ENCODE measurements at regions not wholly inside any gene's neighbourhood (a gene's known extent, or its start where the extent isn't known, plus 50 kb on each side); places are given as distances from the start of the nearest gene placed in this dataset.
A peak's percentile ranks its signal among the peaks of the same experiment; 100 is the strongest.

GRCh38 chr10:3468919-3469638 is 296.5 kb upstream of the PITRM1 start:
- TF ChIP-seq CREB5 (CRISPR knock-in tag; IDR thresholded peaks at IDR 0.05; ENCODE audit: low read depth) (no peak), PATZ1 (CRISPR knock-in tag; IDR thresholded peaks at IDR 0.05; ENCODE audit: borderline replicate concordance) (no peak), RARB (CRISPR knock-in tag; IDR thresholded peaks at IDR 0.05) (no peak), TSHZ2 (CRISPR knock-in tag; IDR thresholded peaks at IDR 0.05) (no peak), GLIS3 (CRISPR knock-in tag; IDR thresholded peaks at IDR 0.05) (no peak), CSDC2 (CRISPR knock-in tag; IDR thresholded peaks at IDR 0.05) (0 out of 2 replicates have a peak, but pooled peaks have one; percentile 14), ZC3H10 (CRISPR knock-in tag; IDR thresholded peaks at IDR 0.05) (0 out of 2 replicates have a peak, but pooled peaks have one; percentile 4)
